Gastrocnemius medialis (tissue), 4 donors: ENCODE measurements at regions not wholly inside any gene's neighbourhood (a gene's known extent, or its start where the extent isn't known, plus 50 kb on each side); places are given as distances from the start of the nearest gene placed in this dataset.
"Not testable (repeated sequence)": the region's sequence is repeated elsewhere in the genome, so short reads cannot be mapped to it uniquely, and the experiment has no call there.

Source experiments
- ATAC-seq, 2 donors: fragments of 150-250 bp; one replicate each; pipeline ENCODE4 v1.9.1; 2016
- DNase-seq, 2 donors: peaks; one replicate each; pipeline ENCODE4 v3.0.0-alpha.2; 2019
- H3K27ac ChIP-seq, 4 donors: fragments of 200-600 bp; sonication (generic); 1 replicate in 1 of 4; 2 replicates in 3 of 4; pipeline ENCODE4 v1.5.1; 2016 to 2018; ENCODE audit warnings: mild to moderate bottlenecking in 2 of 4, moderate library complexity in 1 of 4
- H3K27me3 ChIP-seq, 3 donors: fragments of 200-600 bp; sonication (generic) in 2 of 3; 1 replicate in 1 of 3; 2 replicates in 2 of 3; pipeline versions ENCODE4 v1.5.1 to v1.6.0; 2016 to 2019; ENCODE audit warnings: mild to moderate bottlenecking in 1 of 3, moderate library complexity in 1 of 3
- H3K36me3 ChIP-seq, 2 donors: fragments of 200-600 bp; sonication (generic) in 1 of 2; one replicate each; pipeline ENCODE4 v1.5.1; 2017 to 2018
- H3K4me1 ChIP-seq, 2 donors: fragments of 200-600 bp; sonication (generic) in 1 of 2; one replicate each; pipeline ENCODE4 v1.5.1; 2016 to 2017; ENCODE audit warnings: mild to moderate bottlenecking in 2 of 2
- H3K4me3 ChIP-seq, 4 donors: fragments of 200-600 bp; sonication (generic) in 3 of 4; 1 replicate in 1 of 4; 2 replicates in 3 of 4; pipeline ENCODE4 v1.5.1; 2016 to 2019; ENCODE audit warnings: mild to moderate bottlenecking in 2 of 4
- H3K9me3 ChIP-seq, 3 donors: fragments of 200-600 bp; sonication (generic) in 2 of 3; 1 replicate in 1 of 3; 2 replicates in 2 of 3; pipeline ENCODE4 v1.5.1; 2016 to 2019
- CTCF ChIP-seq, 5 experiments: fragments of 450-650 bp in 3 of 5; fragments of 200-600 bp in 2 of 5; sonication (generic) in 2 of 5; IDR thresholded peaks in 4 of 5; conservative IDR thresholded peaks in 1 of 5; 1 replicate in 4 of 5; 2 replicates in 1 of 5; pipeline ENCODE4 v1.5.1; 2016 to 2019; ENCODE audit warnings: antibody characterized with exemption in 5 of 5, mild to moderate bottlenecking in 3 of 5, moderate library complexity in 3 of 5
- POLR2A ChIP-seq, 2 donors: fragments of 450-650 bp; IDR thresholded peaks; one replicate each; pipeline ENCODE4 v1.6.1; 2017; ENCODE audit warnings: antibody characterized with exemption in 2 of 2, mild to moderate bottlenecking in 2 of 2, moderate library complexity in 2 of 2
- in situ Hi-C, 4 donors: fragments of 200-750 bp; cut with MboI; loops; one replicate each; pipeline versions ENCODE4 v1.15.0 to v1.8.0; 2017; ENCODE audit warnings: low sequenced_read_pairs in 4 of 4
- intact Hi-C: fragments of 100-400 bp; cut with DNase I; formaldehyde crosslinking; loops from one replicate; pipeline ENCODE4 v1.15.1; 2023; ENCODE audit warnings: low total_unique reads

- Histone ChIP-seq H3K27ac (no peak overlapping the region), H3K36me3 (no peaks in the 10 kb centered on the region), H3K9me3 (no peaks in the 10 kb centered on the region), H3K27me3 (no peaks in the 10 kb centered on the region), H3K4me3 (no peak overlapping the region), H3K4me1 (no peaks in the 10 kb centered on the region)
- intact Hi-C loops = no loop called here
- ATAC-seq = no peak
- DNase-seq = no peak
- TF ChIP-seq CTCF (IDR thresholded peaks at IDR 0.05 in 4 of 5, conservative IDR thresholded peaks at IDR 0.05 in 1 of 5) (no peak), POLR2A (IDR thresholded peaks at IDR 0.05) (no peak)
- in situ Hi-C loops = no loop called here
These were observed 265.3 kb upstream of the CTNND2 start for GRCh38 chr5:12169536-12169935.

GRCh38 chr5:12162863-12163262 is 258.6 kb upstream of the CTNND2 start:
- no peak for DNase-seq
- Histone ChIP-seq H3K4me3 (no peak overlapping the region), H3K9me3 (no peaks in the 10 kb centered on the region), H3K36me3 (no peaks in the 10 kb centered on the region), H3K4me1 (no peaks in the 10 kb centered on the region), H3K27me3 (no peaks in the 10 kb centered on the region), H3K27ac (no peak overlapping the region)
- intact Hi-C loops = no loop called here
- in situ Hi-C loops = no loop called here
- no peak for TF ChIP-seq POLR2A (IDR thresholded peaks at IDR 0.05)
- TF ChIP-seq CTCF (IDR thresholded peaks at IDR 0.05 in 4 of 5, conservative IDR thresholded peaks at IDR 0.05 in 1 of 5) = no peak
- ATAC-seq = no peak

- no peaks in the 10 kb centered on the region for H3K27me3 ChIP-seq
- no peaks in the 10 kb centered on the region for H3K36me3 ChIP-seq
- H3K4me1 ChIP-seq = no peaks in the 10 kb centered on the region
- intact Hi-C loops = no loop called here
- no peak overlapping the region for H3K4me3 ChIP-seq
- in situ Hi-C loops = no loop called here
- no peak for ATAC-seq
- TF ChIP-seq CTCF (IDR thresholded peaks at IDR 0.05 in 4 of 5, conservative IDR thresholded peaks at IDR 0.05 in 1 of 5) (no peak), POLR2A (IDR thresholded peaks at IDR 0.05) (no peak)
- DNase-seq = no peak
- no peak overlapping the region for H3K27ac ChIP-seq
- no peaks in the 10 kb centered on the region for H3K9me3 ChIP-seq
These were observed 243.3 kb upstream of the CTNND2 start for GRCh38 chr5:12147513-12147912.

GRCh38 chr5:12141496-12141895 is 237.2 kb upstream of the CTNND2 start:
- intact Hi-C loops = no loop called here
- Histone ChIP-seq H3K4me3 (no peak overlapping the region), H3K9me3 (no peaks in the 10 kb centered on the region), H3K36me3 (no peaks in the 10 kb centered on the region), H3K27me3 (no peaks in the 10 kb centered on the region), H3K27ac (no peak overlapping the region), H3K4me1 (no peaks in the 10 kb centered on the region)
- in situ Hi-C loops = no loop called here
- TF ChIP-seq POLR2A (IDR thresholded peaks at IDR 0.05) (no peak), CTCF (IDR thresholded peaks at IDR 0.05 in 4 of 5, conservative IDR thresholded peaks at IDR 0.05 in 1 of 5) (no peak)
- no peak for ATAC-seq
- DNase-seq = no peak

GRCh38 chr5:12133520-12133919 is 229.3 kb upstream of the CTNND2 start:
- TF ChIP-seq POLR2A (IDR thresholded peaks at IDR 0.05) = no peak
- no peak for TF ChIP-seq CTCF (IDR thresholded peaks at IDR 0.05 in 4 of 5, conservative IDR thresholded peaks at IDR 0.05 in 1 of 5)
- no peaks in the 10 kb centered on the region for H3K27me3 ChIP-seq
- DNase-seq (no peak), ATAC-seq (no peak)
- H3K4me1 ChIP-seq = no peaks in the 10 kb centered on the region
- H3K4me3 ChIP-seq = no peak overlapping the region
- no peaks in the 10 kb centered on the region for H3K36me3 ChIP-seq
- H3K9me3 ChIP-seq = no peaks in the 10 kb centered on the region
- no peak overlapping the region for H3K27ac ChIP-seq
- in situ Hi-C loops (no loop called here), intact Hi-C loops (no loop called here)

GRCh38 chr5:12131020-12131419 is 226.8 kb upstream of the CTNND2 start:
- in situ Hi-C loops, H3K4me3 ChIP-seq, ATAC-seq, H3K27me3 ChIP-seq, intact Hi-C loops, H3K9me3 ChIP-seq, DNase-seq, H3K4me1 ChIP-seq, H3K27ac ChIP-seq, H3K36me3 ChIP-seq: not testable (repeated sequence)
